NCI-H446 treated with DMSO at 0.1 percent for 48 hours (cell line): ENCODE measurements at regions not wholly inside any gene's neighbourhood (a gene's known extent, or its start where the extent isn't known, plus 50 kb on each side); places are given as distances from the start of the nearest gene placed in this dataset.
"Not testable (repeated sequence)": the region's sequence is repeated elsewhere in the genome, so short reads cannot be mapped to it uniquely, and the experiment has no call there.

Experiments
- DNase-seq: peaks from one replicate; lab custom pipeline; 2025; lab: John Stamatoyannopoulos, UW

DNA sequence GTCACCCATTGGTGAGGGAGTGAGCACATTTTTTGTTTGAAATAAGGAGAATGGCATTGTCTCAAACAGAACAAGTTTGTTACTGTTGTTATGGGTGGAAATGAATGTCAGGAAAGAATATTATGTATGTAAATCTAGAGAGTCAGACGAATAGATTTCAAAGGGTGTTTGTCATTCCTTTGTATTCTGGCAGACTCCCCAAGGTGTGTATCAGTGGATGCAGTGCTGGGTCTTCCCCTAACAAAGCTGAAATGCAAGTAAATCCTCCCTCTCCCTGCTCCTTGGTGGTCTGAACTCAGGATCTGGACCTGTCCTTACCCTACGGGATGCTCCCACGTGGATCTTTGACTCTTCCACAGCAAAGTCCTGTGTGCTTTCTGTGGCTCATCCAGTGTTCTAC, 139.5 kb upstream of the ZNF516 start:
- DNase-seq = no peak

DNA sequence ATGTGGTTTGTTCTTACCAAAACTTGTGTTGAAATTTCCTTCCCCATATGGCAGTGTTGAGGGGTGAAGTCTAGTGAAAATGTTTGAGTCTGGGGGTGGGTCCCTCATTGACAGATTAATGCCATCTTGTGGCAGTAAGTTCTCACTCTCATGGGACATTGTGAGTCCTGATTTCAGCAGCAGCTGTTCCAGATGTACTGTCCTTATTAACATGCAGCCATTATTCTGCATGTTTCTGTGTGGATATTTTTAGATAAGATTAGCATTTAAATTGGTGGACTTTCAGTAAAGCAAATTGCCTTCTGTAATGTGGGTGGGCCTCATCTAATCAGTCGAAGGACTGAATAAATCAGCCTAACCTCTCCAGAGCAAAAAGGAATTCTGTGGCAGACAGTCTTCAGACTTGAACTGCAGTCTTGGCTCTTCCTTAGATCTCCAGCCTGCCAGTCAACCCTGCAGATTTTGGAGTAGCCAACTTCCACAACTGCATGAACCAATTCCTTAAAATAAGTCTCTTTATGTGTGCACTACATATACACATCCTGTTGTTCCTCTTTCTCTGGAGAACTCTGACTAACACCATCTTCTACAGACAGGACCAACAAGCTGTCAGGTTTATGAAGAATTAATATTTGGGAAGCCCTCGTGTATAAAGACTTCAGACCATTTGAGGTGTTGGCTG, 138.7 kb upstream of the ZNF516 start:
- no peak for DNase-seq

DNA sequence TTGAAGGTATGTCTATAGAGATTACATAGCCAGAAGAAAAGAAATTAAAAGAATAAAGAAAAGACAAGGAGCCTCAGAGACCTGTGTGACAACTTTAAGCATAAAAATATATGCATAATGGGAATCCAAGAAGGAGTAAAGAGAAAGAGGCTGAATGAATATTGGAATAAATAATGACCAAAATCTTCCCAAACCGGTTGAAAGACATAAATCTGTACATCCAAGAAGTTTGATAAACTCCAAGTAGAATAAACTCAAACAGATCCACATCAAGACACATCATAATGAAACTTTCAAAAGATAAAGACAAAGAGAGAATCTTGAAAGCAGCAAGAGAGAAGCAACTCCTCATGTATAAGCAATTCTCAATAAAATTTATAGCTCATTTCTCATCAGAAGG, 132.4 kb upstream of the ZNF516 start:
- DNase-seq = no peak

- DNase-seq = no peak
These were observed 131.9 kb upstream of the ZNF516 start for GRCh38 chr18:76626991-76627390.

GRCh38 chr18:76622651-76623050, 127.6 kb upstream of the ZNF516 start:
- no peak for DNase-seq

DNA sequence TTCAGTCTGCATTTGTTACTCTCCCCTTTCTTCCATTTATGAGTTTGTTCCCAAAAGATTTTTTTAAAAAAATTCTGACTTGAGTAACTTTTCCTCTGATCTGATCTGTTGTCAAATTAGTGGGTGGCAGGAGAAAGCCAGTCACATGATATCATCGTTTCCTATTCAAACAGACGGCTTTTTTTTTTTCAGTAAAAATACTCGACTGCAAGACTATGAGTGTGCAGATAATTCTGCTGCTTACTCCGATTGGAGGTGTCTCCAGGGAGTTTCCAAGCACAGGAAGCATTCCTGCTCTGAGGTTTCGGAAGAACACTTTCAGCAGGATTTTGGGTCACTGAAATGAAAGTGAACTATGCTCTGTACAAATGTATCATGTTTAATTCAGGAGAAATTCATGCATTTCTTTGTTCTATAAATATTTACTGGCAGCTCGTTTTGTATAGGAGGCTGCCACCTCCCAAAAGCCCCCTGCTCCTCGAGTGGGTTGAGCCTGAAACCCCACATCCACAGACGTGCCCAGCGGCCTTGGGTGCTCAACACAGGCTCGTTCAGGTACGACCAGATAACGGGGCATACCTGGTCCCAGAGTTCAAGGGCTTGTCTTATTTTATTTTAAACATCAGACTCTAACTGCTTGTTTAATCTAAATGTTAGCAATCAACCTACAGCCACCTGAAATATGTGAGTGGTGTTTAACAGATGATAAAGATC, 126.9 kb upstream of the ZNF516 start:
- DNase-seq = no peak

DNA sequence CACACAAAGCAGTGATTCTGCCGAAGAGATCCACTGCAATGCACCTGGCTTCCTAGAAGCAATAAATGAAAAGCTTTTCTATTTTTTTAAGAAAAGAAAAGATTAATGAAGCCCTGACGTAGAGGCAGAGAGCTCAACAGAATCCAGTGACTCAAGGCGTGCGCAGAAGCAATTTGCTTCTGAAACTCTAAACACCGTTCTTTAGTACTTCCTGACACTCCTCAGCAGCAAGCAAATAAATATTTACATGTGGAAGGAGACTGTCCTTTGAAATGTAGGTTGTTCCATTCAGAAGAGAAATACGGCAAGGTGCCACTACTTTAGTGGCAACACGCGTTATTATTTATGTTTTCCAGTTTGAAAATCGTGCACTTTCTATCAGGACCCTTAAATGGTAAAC, 126.2 kb upstream of the ZNF516 start:
- no peak for DNase-seq

- no peak for DNase-seq
These were observed 125.5 kb upstream of the ZNF516 start for GRCh38 chr18:76620321-76621170.

DNA sequence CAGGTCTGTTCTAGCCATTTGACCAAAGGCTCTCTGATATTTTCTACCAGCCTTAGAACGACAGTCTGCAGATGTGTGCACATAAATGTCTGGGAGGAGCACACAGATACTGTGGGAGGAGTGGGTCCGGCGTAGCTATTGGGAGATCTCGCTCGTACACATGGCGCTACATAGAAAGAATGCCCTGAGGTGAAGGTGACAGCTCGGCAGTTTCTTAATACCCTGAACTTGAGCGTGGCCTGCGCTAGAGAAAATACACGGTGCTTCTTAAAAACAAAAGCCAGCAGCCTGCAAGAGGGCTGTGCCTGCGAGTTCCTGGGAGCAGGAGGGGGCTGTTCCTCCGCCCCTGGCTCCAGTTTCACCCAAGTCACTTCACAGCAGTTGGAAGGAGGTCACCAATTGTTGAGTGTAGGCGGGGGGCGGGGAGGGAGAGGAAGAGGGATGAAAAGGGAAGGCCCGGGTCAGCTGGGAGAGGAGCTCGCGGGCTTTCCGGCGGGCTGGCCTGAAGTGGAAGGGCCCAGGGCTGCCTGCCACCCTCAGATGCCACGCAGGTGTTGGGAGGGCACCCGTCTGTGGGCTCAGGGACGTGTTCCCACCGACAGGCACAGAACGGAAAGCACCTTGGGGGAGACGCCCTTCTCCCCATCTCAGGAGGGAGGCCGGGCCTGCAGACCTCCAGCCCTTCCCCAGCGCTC, 124.7 kb upstream of the ZNF516 start:
- DNase-seq = no peak

DNA sequence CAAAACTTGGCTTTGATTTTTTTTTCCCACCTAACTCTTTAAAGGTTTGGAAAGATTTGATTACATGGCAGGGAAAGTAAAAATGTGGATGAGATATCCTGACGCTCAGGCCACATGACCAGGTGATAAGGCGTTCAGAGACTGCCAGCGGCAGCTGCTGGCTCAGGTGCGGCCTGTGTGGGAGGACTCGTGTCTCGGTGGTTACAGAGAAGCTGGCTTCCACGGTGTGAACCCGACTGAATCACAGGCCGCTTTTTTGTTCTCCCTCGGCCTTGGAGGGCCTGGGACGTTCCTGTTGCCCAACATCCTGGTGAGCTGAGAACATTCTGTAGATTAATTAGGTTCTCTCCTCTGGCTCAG, 124.2 kb upstream of the ZNF516 start:
- no peak for DNase-seq

DNA sequence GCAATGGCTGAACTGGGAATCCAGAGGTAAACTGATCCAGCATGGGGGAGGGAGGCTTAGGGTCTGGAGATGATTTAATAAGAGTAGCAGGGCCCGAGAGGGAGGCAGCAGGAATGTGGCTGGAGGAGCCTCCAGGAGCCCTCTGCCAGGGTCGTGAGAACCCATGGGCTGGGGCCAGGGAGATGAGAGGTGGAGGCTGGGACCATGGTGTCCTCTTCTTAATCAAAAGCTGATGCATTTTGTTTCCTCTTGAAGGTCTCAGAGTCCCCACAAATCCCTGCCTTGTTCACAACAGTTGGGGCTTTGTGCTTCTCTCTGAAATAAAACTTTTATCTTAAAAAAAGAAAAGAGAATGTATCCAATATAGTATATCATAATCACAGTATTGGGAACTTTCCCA, 123.7 kb upstream of the ZNF516 start:
- DNase-seq = no peak

DNA sequence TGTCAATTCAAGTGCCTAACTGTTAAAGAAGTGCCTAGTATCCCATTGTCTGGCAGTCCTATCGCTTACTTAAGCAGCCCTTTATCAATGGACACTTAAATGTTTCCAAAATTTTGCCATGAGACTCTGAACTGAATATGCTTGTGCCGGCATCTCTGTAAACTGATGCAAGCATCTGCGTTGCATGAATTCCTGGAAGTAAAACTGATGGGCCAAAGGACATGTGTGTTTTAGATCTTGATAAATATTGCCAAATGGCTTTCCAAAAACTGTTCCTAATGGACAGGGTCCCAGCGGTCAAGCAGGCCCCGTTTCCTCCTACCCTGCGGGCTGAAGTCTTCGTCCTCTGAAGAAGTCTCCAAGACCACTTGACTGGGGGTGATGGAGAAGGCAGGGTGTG, 121.3 kb upstream of the ZNF516 start:
- no peak for DNase-seq

DNA sequence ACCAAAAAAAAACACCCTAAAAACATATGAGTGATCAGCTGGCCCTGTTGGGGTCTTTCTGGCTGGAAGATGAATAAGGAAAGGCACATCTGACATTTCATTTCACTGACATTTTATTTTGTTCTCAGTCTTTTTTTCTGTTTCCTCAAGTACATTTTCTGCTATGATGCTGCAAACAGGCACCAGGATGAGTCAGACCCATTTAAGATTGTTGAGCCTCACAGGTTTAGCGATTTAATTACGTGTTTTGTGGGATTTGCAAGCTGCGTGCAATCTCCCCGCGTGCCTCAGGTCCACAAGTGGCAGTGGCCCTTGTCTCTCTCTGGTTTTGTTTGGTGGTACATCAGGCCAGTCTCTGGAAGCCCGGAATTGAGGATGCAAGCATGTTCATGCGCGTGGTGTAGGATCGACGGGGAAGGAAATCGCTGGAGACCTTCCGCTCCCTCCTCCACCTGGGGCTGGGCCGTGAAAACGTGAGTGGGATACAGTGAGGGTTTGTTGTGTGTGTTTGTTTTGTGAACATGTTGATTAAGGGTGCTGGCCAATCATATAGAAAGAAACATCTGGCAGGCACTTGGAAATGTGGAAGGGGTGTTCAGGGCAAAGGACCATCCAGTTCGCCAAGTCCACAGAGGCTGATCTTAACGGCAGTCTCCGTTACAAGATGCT, 120.2 kb upstream of the ZNF516 start:
- no peak for DNase-seq

- no peak for DNase-seq
These were observed 118.7 kb upstream of the ZNF516 start for GRCh38 chr18:76613755-76614120.

- no peak for DNase-seq
These were observed 118.2 kb upstream of the ZNF516 start for GRCh38 chr18:76613053-76613754.

DNA sequence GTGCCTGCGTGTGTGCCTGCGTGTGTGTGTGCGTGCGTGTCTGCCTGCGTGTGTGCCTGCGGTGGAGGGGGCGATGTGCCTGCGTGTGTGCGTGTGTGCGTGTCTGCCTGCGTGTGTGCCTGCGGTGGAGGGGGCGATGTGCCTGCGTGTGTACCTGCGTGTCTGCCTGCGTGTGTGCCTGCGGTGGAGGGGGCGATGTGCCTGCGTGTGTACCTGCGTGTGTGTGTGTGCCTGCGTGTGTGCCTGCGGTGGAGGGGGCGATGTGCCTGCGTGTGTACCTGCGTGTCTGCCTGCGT, 116.7 kb upstream of the ZNF516 start:
- not testable (repeated sequence) for DNase-seq

DNA sequence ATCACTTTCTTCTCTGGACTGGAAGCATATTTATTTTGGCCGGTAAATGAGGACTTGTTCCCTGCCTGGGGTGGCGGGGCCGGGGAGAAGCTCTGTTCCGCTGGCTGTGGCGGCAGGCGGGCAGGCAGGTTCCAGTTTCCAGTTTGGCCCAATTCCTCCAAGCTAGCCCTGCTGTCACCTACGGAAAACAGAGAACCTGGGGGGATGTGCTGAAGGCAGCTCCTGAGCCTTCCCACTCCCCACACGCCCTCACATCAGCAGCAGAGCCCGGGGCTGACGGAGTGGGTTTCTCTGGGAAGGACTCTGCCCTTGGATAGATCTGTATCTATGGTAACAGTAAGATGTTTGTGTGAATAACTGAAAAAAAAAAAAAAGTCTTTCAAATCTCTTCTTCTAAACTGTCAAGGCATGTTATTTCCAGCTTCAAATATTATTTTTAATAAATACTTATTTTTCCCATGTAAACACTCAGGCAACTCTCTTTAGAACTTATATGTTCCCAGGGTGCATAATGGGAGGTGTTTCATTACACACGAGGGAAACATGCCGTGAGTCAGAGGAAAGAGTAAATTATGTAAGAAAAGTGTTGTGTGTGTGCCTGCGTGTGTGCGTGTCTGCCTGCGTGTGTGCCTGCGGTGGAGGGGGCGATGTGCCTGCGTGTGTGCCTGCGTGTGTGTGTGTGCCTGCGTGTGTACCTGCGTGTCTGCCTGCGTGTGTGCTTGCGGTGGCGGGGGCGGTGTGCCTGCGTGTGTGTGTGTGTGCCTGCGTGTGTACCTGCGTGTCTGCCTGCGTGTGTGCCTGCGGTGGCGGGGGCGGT, 116.1 kb upstream of the ZNF516 start:
- DNase-seq = no peak

GRCh38 chr18:76610012-76610411, 115.0 kb upstream of the ZNF516 start:
- DNase-seq = no peak

DNA sequence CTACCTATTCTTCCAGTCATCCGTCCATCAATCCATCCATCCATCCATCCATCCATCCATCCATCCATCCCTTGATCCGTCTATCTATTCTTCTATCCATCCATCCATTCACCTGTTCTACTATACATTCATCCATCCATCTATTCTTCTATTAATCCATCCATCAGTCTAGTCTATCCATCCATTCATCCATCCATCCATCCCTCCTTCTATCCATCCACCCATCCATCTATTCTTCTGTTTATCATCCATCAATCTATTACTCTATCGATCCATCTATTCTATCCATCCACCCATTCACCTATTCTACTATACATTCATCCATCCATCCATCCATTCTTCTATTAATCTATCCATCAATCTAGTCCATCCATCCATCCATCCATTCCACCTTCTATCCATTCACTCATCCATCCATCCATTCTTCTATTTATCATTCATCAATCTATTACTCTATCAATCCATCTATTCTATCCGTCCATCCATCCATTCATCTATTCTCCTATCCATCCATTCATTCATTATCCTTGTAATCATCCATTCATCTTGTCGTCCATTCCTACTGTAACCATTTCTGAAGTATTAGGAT, 110.4 kb upstream of the ZNF516 start:
- no peak for DNase-seq

DNA sequence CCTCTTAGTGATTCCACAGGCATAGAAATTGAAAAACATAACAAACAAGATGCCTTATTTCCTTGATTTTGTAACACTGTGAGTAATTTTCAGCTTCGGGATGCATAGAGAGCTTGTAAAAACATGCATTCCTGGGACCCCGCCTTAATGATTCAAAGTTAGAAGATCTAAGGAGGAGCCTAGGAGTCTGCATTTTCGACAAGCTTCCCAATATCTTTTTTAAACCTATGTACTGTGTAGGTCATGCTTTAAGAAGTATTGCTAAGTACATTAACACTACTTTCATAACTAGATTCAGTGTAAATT, 109.8 kb upstream of the ZNF516 start:
- DNase-seq = no peak
